CD14-positive monocyte (primary cell): ENCODE measurements at regions not wholly inside any gene's neighbourhood (a gene's known extent, or its start where the extent isn't known, plus 50 kb on each side); places are given as distances from the start of the nearest gene placed in this dataset.

Experiments
- DNase-seq, 3 donors: peaks; one replicate each; pipeline ENCODE4 v3.0.0-alpha.2; 2011 to 2022
- H2AFZ ChIP-seq: 2 replicates; pipeline ENCODE4 v1.6.0; 2012; ENCODE audit warnings: mild to moderate bottlenecking, low read depth, low read length, inconsistent platforms; ENCODE audit not compliant: insufficient read depth, poor library complexity, severe bottlenecking
- H3K27ac ChIP-seq, 2 donors: 1 replicate in 1 of 2; 2 replicates in 1 of 2; pipeline ENCODE4 v1.5.1; 2012 to 2013; ENCODE audit warnings: low read length in 2 of 2, control low read depth in 1 of 2, inconsistent platforms in 1 of 2, low read depth in 1 of 2, mild to moderate bottlenecking in 1 of 2
- H3K27me3 ChIP-seq, 2 donors: one replicate each; pipeline versions ENCODE4 v1.6.0 to v1.6.1; 2011 to 2013; ENCODE audit warnings: low read length in 2 of 2; ENCODE audit not compliant: control insufficient read depth in 2 of 2, insufficient read depth in 2 of 2
- H3K36me3 ChIP-seq, 2 donors: replicated peaks in 1 of 2; 1 replicate in 1 of 2; 2 replicates in 1 of 2; pipeline versions ENCODE4 v1.5.1 to v1.6.1; 2012 to 2013; ENCODE audit warnings: low read length in 2 of 2, control low read depth in 1 of 2, inconsistent platforms in 1 of 2, mild to moderate bottlenecking in 1 of 2; ENCODE audit not compliant: insufficient read depth in 2 of 2, control insufficient read depth in 1 of 2
- H3K4me1 ChIP-seq, 2 donors: 1 replicate in 1 of 2; 2 replicates in 1 of 2; pipeline versions ENCODE4 v1.5.1 to v1.6.1; 2012 to 2013; ENCODE audit warnings: low read length in 2 of 2, control low read depth in 1 of 2, inconsistent platforms in 1 of 2, mild to moderate bottlenecking in 1 of 2, moderate library complexity in 1 of 2; ENCODE audit not compliant: insufficient read depth in 2 of 2, control insufficient read depth in 1 of 2
- H3K4me2 ChIP-seq: replicated peaks from 2 replicates; pipeline ENCODE3; 2012; ENCODE audit warnings: low read length, moderate library complexity, mild to moderate bottlenecking; ENCODE audit not compliant: poor library complexity, severe bottlenecking; ENCODE audit errors: extremely low read depth
- H3K4me3 ChIP-seq, 3 experiments: fragments of 200-600 bp in 1 of 3; sonication (generic) in 1 of 3; replicated peaks in 1 of 3; 1 replicate in 2 of 3; 2 replicates in 1 of 3; pipeline ENCODE4 v1.5.1; 2011 to 2013; ENCODE audit warnings: low read length in 3 of 3, mild to moderate bottlenecking in 3 of 3, control low read depth in 2 of 3, low read depth in 2 of 3, inconsistent platforms in 1 of 3, moderate library complexity in 1 of 3
- H3K79me2 ChIP-seq: 2 replicates; pipeline ENCODE4 v1.6.0; 2012; ENCODE audit warnings: mild to moderate bottlenecking, control low read depth, inconsistent platforms, low read length, moderate library complexity; ENCODE audit not compliant: insufficient read depth
- H3K9ac ChIP-seq: 2 replicates; pipeline ENCODE4 v1.6.0; 2017; ENCODE audit warnings: low read length, mild to moderate bottlenecking; ENCODE audit not compliant: insufficient read depth, poor library complexity, severe bottlenecking
- H3K9me3 ChIP-seq, 2 donors: replicated peaks in 1 of 2; 1 replicate in 1 of 2; 2 replicates in 1 of 2; pipeline versions ENCODE4 v1.5.1 to v1.6.1; 2012 to 2013; ENCODE audit warnings: low read length in 2 of 2, control low read depth in 1 of 2; ENCODE audit not compliant: control insufficient read depth in 1 of 2, insufficient read depth in 1 of 2
- H4K20me1 ChIP-seq: 2 replicates; pipeline ENCODE4 v1.6.0; 2012; ENCODE audit warnings: mild to moderate bottlenecking, low read length, control low read depth, moderate library complexity; ENCODE audit not compliant: insufficient read depth
- H3K27ac Mint-ChIP-seq, 7 donors: one replicate each; pipeline ENCODE4 v1.8.0; 2020; ENCODE audit warnings: mild to moderate bottlenecking in 7 of 7, mixed read lengths in 7 of 7, moderate library complexity in 6 of 7, inconsistent platforms in 2 of 7
- H3K27me3 Mint-ChIP-seq, 3 donors: one replicate each; pipeline ENCODE4 v1.8.0; 2021 to 2022; ENCODE audit warnings: low read depth in 3 of 3, mild to moderate bottlenecking in 3 of 3, mixed read lengths in 3 of 3, moderate library complexity in 3 of 3, inconsistent platforms in 1 of 3
- H3K36me3 Mint-ChIP-seq, 2 donors: one replicate each; pipeline ENCODE4 v1.8.0; 2020; ENCODE audit warnings: mixed read lengths in 2 of 2, inconsistent platforms in 1 of 2, mild to moderate bottlenecking in 1 of 2
- H3K4me1 Mint-ChIP-seq: one replicate; pipeline ENCODE4 v1.8.0; 2020; ENCODE audit warnings: mild to moderate bottlenecking, mixed read lengths
- H3K4me3 Mint-ChIP-seq, 2 donors: one replicate each; pipeline ENCODE4 v1.8.0; 2020; ENCODE audit warnings: mild to moderate bottlenecking in 2 of 2, mixed read lengths in 2 of 2, moderate library complexity in 1 of 2
- H3K9me3 Mint-ChIP-seq, 7 donors: one replicate each; pipeline ENCODE4 v1.8.0; 2020 to 2022; ENCODE audit warnings: mixed read lengths in 7 of 7, mild to moderate bottlenecking in 6 of 7, moderate library complexity in 6 of 7, inconsistent platforms in 2 of 7
- CTCF ChIP-seq: fragments of 200-600 bp; IDR thresholded peaks from one replicate; pipeline ENCODE4 v1.8.0; 2022; ENCODE audit warnings: antibody characterized with exemption, mild to moderate bottlenecking
- WGBS: methylation state at CpG from one replicate; pipeline ENCODE4 v1.1.5; 2013; ENCODE audit warnings: missing lambda C conversion rate; ENCODE audit not compliant: insufficient coverage; 5-methylcytosine and 5-hydroxymethylcytosine counted together
- intact Hi-C, 2 donors: fragments of 100-400 bp; cut with micrococcal nuclease; formaldehyde crosslinking; loops; one replicate each; pipeline versions ENCODE4 v1.15.0 to v1.15.1; 2023

- Mint-ChIP-seq H3K4me1 (peaks cover 25% of the 10 kb centered on the region), H3K4me3 (no peak overlapping the region), H3K9me3 (peaks cover 0 to 8% (median 2%) of the 10 kb centered on the region in 7 donors), H3K36me3 (no peaks in the 10 kb centered on the region), H3K27ac (no peak overlapping the region), H3K27me3 (peaks cover 4 to 14% (median 9%) of the 10 kb centered on the region in 3 donors)
- no peak overlapping the region for H3K4me3 ChIP-seq
- H3K9ac ChIP-seq = no peak overlapping the region
- H3K9me3 ChIP-seq = peaks cover 0 to 8% of the 10 kb centered on the region in 2 donors
- intact Hi-C loops = no loop called here
- no peak overlapping the region for H2AFZ ChIP-seq
- no peak for TF ChIP-seq CTCF
- peaks cover 6 to 15% of the 10 kb centered on the region in 2 donors for H3K4me1 ChIP-seq
- H4K20me1 ChIP-seq = no peaks in the 10 kb centered on the region
- H3K36me3 ChIP-seq = no peaks in the 10 kb centered on the region
- no peaks in the 10 kb centered on the region for H3K27me3 ChIP-seq
- H3K4me2 ChIP-seq = no peak overlapping the region
- DNase-seq = no peak
- H3K27ac ChIP-seq = no peak overlapping the region
- no peaks in the 10 kb centered on the region for H3K79me2 ChIP-seq
- no CpG with 5 or more reads among the region's 4 CpGs for WGBS
These were observed 81.5 kb upstream of the KCNA1 start for GRCh38 chr12:4828176-4828575.

GRCh38 chr12:4829161-4829792 is 80.4 kb upstream of the KCNA1 start:
- peaks cover 6 to 15% of the 10 kb centered on the region in 2 donors for H3K4me1 ChIP-seq
- H3K36me3 ChIP-seq = no peaks in the 10 kb centered on the region
- H3K9me3 ChIP-seq = peaks cover 0 to 13% of the 10 kb centered on the region in 2 donors
- no peak for DNase-seq
- H3K9me3 Mint-ChIP-seq = peaks cover 0 to 13% (median 8%) of the 10 kb centered on the region in 7 donors
- peaks cover 29% of the 10 kb centered on the region for H3K4me1 Mint-ChIP-seq
- no peak overlapping the region for H3K4me3 Mint-ChIP-seq
- no peak overlapping the region for H3K9ac ChIP-seq
- no peak overlapping the region for H3K27ac ChIP-seq
- no CpG with 5 or more reads among the region's 7 CpGs for whole genome bisulfite sequencing
- H4K20me1 ChIP-seq = no peaks in the 10 kb centered on the region
- no peak overlapping the region for H3K4me2 ChIP-seq
- TF ChIP-seq CTCF = no peak
- intact Hi-C loops = no loop called here
- H3K4me3 ChIP-seq = no peak overlapping the region
- no peaks in the 10 kb centered on the region for H3K79me2 ChIP-seq
- H3K27me3 Mint-ChIP-seq = peaks cover 4 to 14% (median 9%) of the 10 kb centered on the region in 3 donors
- no peak overlapping the region for H3K27ac Mint-ChIP-seq
- H2AFZ ChIP-seq = no peak overlapping the region
- H3K36me3 Mint-ChIP-seq = no peaks in the 10 kb centered on the region
- H3K27me3 ChIP-seq = no peaks in the 10 kb centered on the region
